Endothelial cell (in vitro differentiated cells): ENCODE measurements at regions not wholly inside any gene's neighbourhood (a gene's known extent, or its start where the extent isn't known, plus 50 kb on each side); places are given as distances from the start of the nearest gene placed in this dataset.
A peak's percentile ranks its signal among the peaks of the same experiment; 100 is the strongest.

Source experiments
- DNase-seq: peaks from one replicate; pipeline ENCODE4 v3.0.0; 2021; ENCODE audit warnings: low spot score
- H3K27ac Mint-ChIP-seq: one replicate; pipeline ENCODE4 v1.8.0; 2021; ENCODE audit warnings: mixed read lengths, inconsistent platforms; ENCODE audit not compliant: unreplicated experiment
- H3K27me3 Mint-ChIP-seq: one replicate; pipeline ENCODE4 v1.8.0; 2021; ENCODE audit warnings: mild to moderate bottlenecking, moderate library complexity, mixed read lengths, inconsistent platforms; ENCODE audit not compliant: unreplicated experiment
- H3K36me3 Mint-ChIP-seq: one replicate; pipeline ENCODE4 v1.8.0; 2021; ENCODE audit warnings: mild to moderate bottlenecking, low read depth, mixed read lengths, inconsistent platforms; ENCODE audit not compliant: unreplicated experiment
- H3K4me1 Mint-ChIP-seq: one replicate; pipeline ENCODE4 v1.8.0; 2021; ENCODE audit warnings: mild to moderate bottlenecking, mixed read lengths, inconsistent platforms; ENCODE audit not compliant: unreplicated experiment
- H3K4me3 Mint-ChIP-seq: one replicate; pipeline ENCODE4 v1.8.0; 2021; ENCODE audit warnings: mild to moderate bottlenecking, mixed read lengths, inconsistent platforms; ENCODE audit not compliant: unreplicated experiment
- H3K9me3 Mint-ChIP-seq: one replicate; pipeline ENCODE4 v1.8.0; 2021; ENCODE audit warnings: mixed read lengths, inconsistent platforms; ENCODE audit not compliant: unreplicated experiment
- TF ChIP-seq, protein P1 (sequence below): fragments of 200-600 bp; sonication (generic); IDR thresholded peaks from one replicate; pipeline ENCODE4 v1.5.0; 2021; ENCODE audit warnings: antibody characterized with exemption; ENCODE audit not compliant: unreplicated experiment

DNA sequence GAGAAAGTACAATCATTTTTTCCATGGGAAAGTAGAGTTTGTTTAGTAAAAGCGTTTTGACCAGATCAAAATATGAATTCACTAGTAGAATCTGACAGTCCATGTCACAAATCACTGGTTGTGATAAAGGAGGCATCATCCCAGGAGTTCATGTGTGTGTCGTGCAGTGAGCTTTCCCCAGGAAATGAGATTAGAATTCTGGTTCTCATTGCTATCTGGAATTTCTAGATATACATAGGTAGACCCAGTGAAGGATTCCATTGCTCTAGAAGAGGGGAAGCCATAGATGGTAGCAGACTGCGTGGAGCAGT is 206.6 kb downstream of the NCK2 start:
- Mint-ChIP-seq H3K4me1 (peaks cover 36% of the 10 kb centered on the region), H3K36me3 (no peaks in the 10 kb centered on the region), H3K27me3 (peaks cover 3% of the 10 kb centered on the region), H3K9me3 (no peaks in the 10 kb centered on the region), H3K4me3 (no peak overlapping the region), H3K27ac (peak overlapping the region; percentile 54)
- TF ChIP-seq, protein P1, sequence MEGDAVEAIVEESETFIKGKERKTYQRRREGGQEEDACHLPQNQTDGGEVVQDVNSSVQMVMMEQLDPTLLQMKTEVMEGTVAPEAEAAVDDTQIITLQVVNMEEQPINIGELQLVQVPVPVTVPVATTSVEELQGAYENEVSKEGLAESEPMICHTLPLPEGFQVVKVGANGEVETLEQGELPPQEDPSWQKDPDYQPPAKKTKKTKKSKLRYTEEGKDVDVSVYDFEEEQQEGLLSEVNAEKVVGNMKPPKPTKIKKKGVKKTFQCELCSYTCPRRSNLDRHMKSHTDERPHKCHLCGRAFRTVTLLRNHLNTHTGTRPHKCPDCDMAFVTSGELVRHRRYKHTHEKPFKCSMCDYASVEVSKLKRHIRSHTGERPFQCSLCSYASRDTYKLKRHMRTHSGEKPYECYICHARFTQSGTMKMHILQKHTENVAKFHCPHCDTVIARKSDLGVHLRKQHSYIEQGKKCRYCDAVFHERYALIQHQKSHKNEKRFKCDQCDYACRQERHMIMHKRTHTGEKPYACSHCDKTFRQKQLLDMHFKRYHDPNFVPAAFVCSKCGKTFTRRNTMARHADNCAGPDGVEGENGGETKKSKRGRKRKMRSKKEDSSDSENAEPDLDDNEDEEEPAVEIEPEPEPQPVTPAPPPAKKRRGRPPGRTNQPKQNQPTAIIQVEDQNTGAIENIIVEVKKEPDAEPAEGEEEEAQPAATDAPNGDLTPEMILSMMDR: no peak
- no peak for DNase-seq

DNA sequence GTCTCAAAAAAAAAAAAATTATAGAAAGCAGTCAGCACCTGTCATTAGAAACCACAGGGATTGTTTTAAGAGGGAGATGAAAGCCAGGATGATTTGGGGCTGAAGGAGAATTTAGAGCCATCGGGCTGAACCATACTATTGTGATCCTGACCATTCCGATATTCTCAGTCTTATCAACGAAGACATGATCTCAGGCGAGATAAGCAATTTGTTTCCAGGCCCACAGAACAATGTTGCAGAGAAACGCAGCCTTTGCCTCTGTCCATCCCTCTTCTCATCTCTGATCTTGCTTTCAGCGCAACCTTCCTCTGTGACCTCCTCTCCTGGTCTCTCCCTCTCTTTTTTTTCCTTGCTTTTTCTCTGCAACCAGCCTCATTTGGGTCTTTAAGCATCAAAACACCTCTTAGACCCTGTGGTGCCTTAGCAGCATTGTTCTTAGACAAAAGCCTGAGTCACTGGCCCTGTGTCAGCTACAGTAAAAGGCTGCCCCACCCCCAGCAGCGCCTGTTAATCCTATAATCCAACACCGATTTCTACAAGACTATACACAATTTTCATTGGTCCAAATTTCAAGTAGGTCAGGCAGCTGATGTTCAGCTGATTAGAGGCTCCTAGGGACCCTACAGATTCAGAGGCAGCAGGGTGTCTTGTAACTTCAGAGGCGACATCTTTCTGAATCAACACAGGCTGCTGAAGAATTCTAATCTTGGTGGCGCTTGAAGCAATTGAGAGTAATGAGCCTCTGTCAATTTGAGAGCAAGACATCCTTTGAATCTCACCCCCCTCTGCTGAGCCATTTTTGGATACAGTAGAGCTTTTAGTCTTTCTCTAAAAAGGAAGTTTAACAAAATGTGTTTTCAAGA is 206.0 kb downstream of the NCK2 start:
- no peak for DNase-seq
- Mint-ChIP-seq H3K27ac (peak overlapping the region; percentile 54), H3K36me3 (no peaks in the 10 kb centered on the region), H3K4me3 (no peak overlapping the region), H3K4me1 (peaks cover 36% of the 10 kb centered on the region), H3K27me3 (peaks cover 3% of the 10 kb centered on the region), H3K9me3 (no peaks in the 10 kb centered on the region)
- TF ChIP-seq, protein P1: no peak

DNA sequence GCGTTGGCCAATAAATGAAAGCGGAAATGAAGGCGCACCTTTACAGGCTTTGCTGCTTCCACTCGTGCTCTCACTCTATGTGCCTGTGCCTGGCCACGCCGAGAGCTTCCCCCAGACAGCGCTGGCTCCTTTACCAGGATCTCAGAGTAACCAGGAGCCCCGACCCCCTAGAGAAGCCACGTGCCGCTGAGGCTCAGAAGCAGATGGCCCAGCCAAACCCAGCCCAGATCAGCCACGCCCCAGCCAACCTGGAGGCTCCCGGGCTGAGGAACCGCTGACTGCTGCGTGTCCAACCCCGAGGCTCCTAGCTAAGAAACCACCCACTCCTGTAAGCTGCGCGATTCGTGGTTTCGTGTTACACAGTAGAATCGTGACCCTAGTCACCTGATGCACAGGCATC is 199.3 kb downstream of the NCK2 start:
- Mint-ChIP-seq H3K27me3 (peaks cover 1% of the 10 kb centered on the region), H3K27ac (no peak overlapping the region), H3K9me3 (no peaks in the 10 kb centered on the region), H3K4me3 (no peak overlapping the region), H3K36me3 (peaks cover 3% of the 10 kb centered on the region), H3K4me1 (no peaks in the 10 kb centered on the region)
- TF ChIP-seq, protein P1: no peak
- no peak for DNase-seq
